Endodermal cell (in vitro differentiated cells): ENCODE measurements at regions not wholly inside any gene's neighbourhood (a gene's known extent, or its start where the extent isn't known, plus 50 kb on each side); places are given as distances from the start of the nearest gene placed in this dataset.
A peak's percentile ranks its signal among the peaks of the same experiment; 100 is the strongest.

Experiments used
- DNase-seq: peaks from one replicate; pipeline ENCODE4 v3.0.0-alpha.2; 2017
- H3K27ac ChIP-seq: 2 replicates; pipeline ENCODE4 v1.5.1; 2013; ENCODE audit warnings: mild to moderate bottlenecking, low read depth, low read length, moderate library complexity
- H3K27me3 ChIP-seq: 2 replicates; pipeline ENCODE4 v1.6.1; 2013; ENCODE audit warnings: mild to moderate bottlenecking, low read length, moderate library complexity; ENCODE audit not compliant: insufficient read depth, control insufficient read depth, poor library complexity, severe bottlenecking
- H3K36me3 ChIP-seq: 2 replicates; pipeline ENCODE4 v1.7.0; 2013; ENCODE audit warnings: mild to moderate bottlenecking, low read length, moderate library complexity; ENCODE audit not compliant: control insufficient read depth, insufficient read depth
- H3K4me1 ChIP-seq: one replicate; pipeline ENCODE4 v1.7.0; 2013; ENCODE audit warnings: low read length; ENCODE audit not compliant: control insufficient read depth, insufficient read depth
- H3K4me3 ChIP-seq: 2 replicates; pipeline ENCODE4 v1.5.1; 2013; ENCODE audit warnings: mild to moderate bottlenecking, low read length, moderate library complexity
- H3K9ac ChIP-seq: 2 replicates; pipeline ENCODE4 v1.6.1; 2013; ENCODE audit warnings: mild to moderate bottlenecking, low read length, moderate library complexity; ENCODE audit not compliant: poor library complexity, severe bottlenecking; ENCODE audit errors: extremely low read depth
- H3K9me3 ChIP-seq: 2 replicates; pipeline ENCODE4 v1.6.1; 2013; ENCODE audit warnings: mild to moderate bottlenecking, low read length, moderate library complexity; ENCODE audit not compliant: control insufficient read depth
- H3K27ac Mint-ChIP-seq: 2 replicates; pipeline ENCODE4 v1.8.0; 2020; ENCODE audit warnings: mixed read lengths
- H3K27me3 Mint-ChIP-seq: 2 replicates; pipeline ENCODE4 v1.8.0; 2021; ENCODE audit warnings: mild to moderate bottlenecking, mixed read lengths; ENCODE audit not compliant: insufficient read depth
- H3K36me3 Mint-ChIP-seq: 2 replicates; pipeline ENCODE4 v1.8.0; 2020; ENCODE audit warnings: low read depth, mixed read lengths
- H3K4me1 Mint-ChIP-seq: 2 replicates; pipeline ENCODE4 v1.8.0; 2020; ENCODE audit warnings: mixed read lengths
- H3K4me3 Mint-ChIP-seq: 2 replicates; pipeline ENCODE4 v1.8.0; 2020; ENCODE audit warnings: mild to moderate bottlenecking, moderate library complexity, mixed read lengths
- H3K9me3 Mint-ChIP-seq: 2 replicates; pipeline ENCODE4 v1.8.0; 2020; ENCODE audit warnings: mild to moderate bottlenecking, mixed read lengths
- WGBS, 2 experiments: methylation state at CpG; one replicate each; pipeline versions ENCODE4 v1.1.5 to v1.1.7; 2013; ENCODE audit warnings: missing lambda C conversion rate in 2 of 2, mixed read lengths in 1 of 2; ENCODE audit not compliant: insufficient coverage in 1 of 2, insufficient read length in 1 of 2; 5-methylcytosine and 5-hydroxymethylcytosine counted together
- TF ChIP-seq, protein P1 (sequence below): fragments of 200-600 bp; sonication (generic); conservative IDR thresholded peaks from 2 replicates; pipeline ENCODE4 v1.5.0; 2021; ENCODE audit warnings: antibody characterized with exemption, mild to moderate bottlenecking

DNA sequence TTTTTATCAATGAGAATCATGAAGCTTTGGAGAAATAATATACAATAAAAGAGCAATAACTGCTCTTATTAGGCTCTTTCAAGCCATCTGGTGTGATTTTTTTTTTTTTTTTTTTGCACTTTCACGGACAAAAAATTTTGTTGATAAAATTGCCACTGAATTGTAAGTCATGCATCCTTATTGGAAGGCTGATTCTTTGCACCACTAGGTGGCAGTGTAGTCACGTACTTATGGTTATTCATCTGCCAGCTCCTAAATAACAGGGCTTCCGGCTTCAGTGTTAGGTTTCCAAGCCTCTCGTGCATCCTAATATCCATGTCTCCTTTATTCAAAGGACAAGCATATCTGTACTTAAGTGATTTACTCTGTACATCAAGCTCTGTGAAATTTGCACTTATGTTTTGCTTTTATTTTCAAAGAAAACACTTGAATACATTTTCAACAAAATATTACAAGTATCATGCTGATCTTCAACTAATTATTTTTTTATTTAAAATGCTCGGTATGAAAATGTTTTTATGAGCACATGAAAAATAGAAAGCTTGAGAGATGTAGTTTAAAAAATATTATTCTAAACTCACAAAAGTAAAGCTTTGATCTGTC, 1578.3 kb upstream of the TENM3 start:
- H3K27ac Mint-ChIP-seq = no peak overlapping the region
- DNase-seq = peak; percentile 88
- H3K4me1 ChIP-seq = no peaks in the 10 kb centered on the region
- 0 to 26% methylated on average over 3 to 5 of the region's 5 CpGs for WGBS, 2 experiments
- H3K4me1 Mint-ChIP-seq = peaks cover 10% of the 10 kb centered on the region
- H3K9me3 Mint-ChIP-seq = no peaks in the 10 kb centered on the region
- no peak overlapping the region for H3K4me3 ChIP-seq
- H3K4me3 Mint-ChIP-seq = no peak overlapping the region
- no peaks in the 10 kb centered on the region for H3K36me3 ChIP-seq
- no peaks in the 10 kb centered on the region for H3K27me3 Mint-ChIP-seq
- H3K27me3 ChIP-seq = no peaks in the 10 kb centered on the region
- H3K9me3 ChIP-seq = no peaks in the 10 kb centered on the region
- H3K9ac ChIP-seq = no peak overlapping the region
- no peaks in the 10 kb centered on the region for H3K36me3 Mint-ChIP-seq
- TF ChIP-seq, protein P1, sequence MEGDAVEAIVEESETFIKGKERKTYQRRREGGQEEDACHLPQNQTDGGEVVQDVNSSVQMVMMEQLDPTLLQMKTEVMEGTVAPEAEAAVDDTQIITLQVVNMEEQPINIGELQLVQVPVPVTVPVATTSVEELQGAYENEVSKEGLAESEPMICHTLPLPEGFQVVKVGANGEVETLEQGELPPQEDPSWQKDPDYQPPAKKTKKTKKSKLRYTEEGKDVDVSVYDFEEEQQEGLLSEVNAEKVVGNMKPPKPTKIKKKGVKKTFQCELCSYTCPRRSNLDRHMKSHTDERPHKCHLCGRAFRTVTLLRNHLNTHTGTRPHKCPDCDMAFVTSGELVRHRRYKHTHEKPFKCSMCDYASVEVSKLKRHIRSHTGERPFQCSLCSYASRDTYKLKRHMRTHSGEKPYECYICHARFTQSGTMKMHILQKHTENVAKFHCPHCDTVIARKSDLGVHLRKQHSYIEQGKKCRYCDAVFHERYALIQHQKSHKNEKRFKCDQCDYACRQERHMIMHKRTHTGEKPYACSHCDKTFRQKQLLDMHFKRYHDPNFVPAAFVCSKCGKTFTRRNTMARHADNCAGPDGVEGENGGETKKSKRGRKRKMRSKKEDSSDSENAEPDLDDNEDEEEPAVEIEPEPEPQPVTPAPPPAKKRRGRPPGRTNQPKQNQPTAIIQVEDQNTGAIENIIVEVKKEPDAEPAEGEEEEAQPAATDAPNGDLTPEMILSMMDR = peak; percentile 91
- H3K27ac ChIP-seq = no peak overlapping the region

DNA sequence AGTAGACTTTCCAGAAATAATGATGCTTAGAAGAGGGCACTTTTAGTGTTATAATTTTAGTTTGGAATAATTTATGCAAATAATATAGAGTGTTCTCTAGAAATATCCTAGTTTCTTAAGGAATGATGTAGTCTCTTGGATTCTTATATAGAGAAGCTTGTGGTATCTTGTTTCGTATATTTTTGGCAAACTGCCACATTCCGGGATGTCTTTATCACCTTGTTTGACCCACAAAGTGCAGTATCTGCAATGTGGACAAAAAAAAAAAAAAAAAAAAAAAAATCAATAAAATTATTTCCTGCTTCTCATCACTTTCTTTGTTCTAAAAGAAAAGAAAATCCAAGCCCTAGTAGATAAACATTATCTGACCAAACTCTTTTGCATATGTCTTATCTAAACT, 1577.7 kb upstream of the TENM3 start:
- Histone ChIP-seq H3K9me3 (no peaks in the 10 kb centered on the region), H3K9ac (no peak overlapping the region), H3K27me3 (no peaks in the 10 kb centered on the region), H3K4me1 (no peaks in the 10 kb centered on the region), H3K27ac (no peak overlapping the region), H3K36me3 (no peaks in the 10 kb centered on the region), H3K4me3 (no peak overlapping the region)
- 91% methylated on average over 2 of the region's 2 CpGs; no CpG with 5 or more reads in 1 of the 2 experiments for WGBS, 2 experiments
- Mint-ChIP-seq H3K4me3 (no peak overlapping the region), H3K36me3 (no peaks in the 10 kb centered on the region), H3K27ac (no peak overlapping the region), H3K4me1 (peaks cover 10% of the 10 kb centered on the region), H3K9me3 (no peaks in the 10 kb centered on the region), H3K27me3 (no peaks in the 10 kb centered on the region)
- no peak for DNase-seq
- TF ChIP-seq, protein P1 = no peak

DNA sequence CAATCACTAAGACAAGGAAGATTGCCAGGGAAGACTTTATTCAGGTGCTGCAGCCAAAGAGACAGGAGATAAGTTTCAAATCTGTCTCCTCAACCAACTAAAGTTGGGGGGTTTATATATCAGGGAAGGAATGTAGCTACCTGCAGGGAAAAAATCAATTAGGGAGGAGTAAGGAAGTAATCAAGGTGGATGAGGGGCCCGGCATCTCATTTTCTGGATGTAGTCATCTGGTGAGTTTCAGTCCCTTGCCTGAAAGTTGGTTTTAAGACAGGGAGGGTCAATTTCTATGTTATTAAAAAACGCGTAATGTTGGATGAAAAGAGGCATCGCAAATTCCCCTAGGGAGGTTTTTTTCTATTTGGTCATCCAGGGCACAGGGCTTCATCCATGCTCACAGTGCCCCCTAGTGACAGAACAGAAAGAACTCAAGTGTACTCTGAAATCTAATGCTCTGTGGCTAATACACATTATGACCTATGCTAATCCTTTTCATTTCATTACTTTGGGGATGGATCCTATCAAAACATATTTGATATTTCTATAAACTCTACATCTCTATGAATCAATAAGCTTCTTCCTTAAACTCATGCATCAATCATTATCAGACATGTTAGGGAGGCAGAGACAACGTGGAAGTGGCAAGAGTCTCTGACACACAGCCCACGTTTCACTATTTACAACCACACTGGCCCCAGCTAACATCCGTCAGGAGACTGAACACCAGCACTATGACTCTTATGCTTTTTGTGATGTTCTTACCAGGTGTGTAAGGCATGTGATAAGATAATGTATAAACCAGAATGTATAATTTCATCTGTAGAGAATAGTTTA, 1577.0 kb upstream of the TENM3 start:
- Mint-ChIP-seq H3K27ac (no peak overlapping the region), H3K36me3 (no peaks in the 10 kb centered on the region), H3K9me3 (no peaks in the 10 kb centered on the region), H3K4me3 (no peak overlapping the region), H3K4me1 (peaks cover 10% of the 10 kb centered on the region), H3K27me3 (no peaks in the 10 kb centered on the region)
- Histone ChIP-seq H3K27me3 (no peaks in the 10 kb centered on the region), H3K9ac (no peak overlapping the region), H3K9me3 (no peaks in the 10 kb centered on the region), H3K4me1 (no peaks in the 10 kb centered on the region), H3K27ac (no peak overlapping the region), H3K4me3 (no peak overlapping the region), H3K36me3 (no peaks in the 10 kb centered on the region)
- peak; percentile 70 for DNase-seq
- TF ChIP-seq, protein P1 = peak; percentile 88
- 54 to 61% methylated on average over 2 to 7 of the region's 7 CpGs for WGBS, 2 experiments
